Natural killer cell (primary cell): ENCODE measurements at regions not wholly inside any gene's neighbourhood (a gene's known extent, or its start where the extent isn't known, plus 50 kb on each side); places are given as distances from the start of the nearest gene placed in this dataset.

Source experiments
- ATAC-seq, 3 donors: fragments of 150-1000 bp in 2 of 3; fragments of 200-7000 bp in 1 of 3; cut with Tn5 transposase; 1 replicate in 1 of 3; 2 replicates in 2 of 3; pipeline ENCODE4 v1.10.0; 2021; ENCODE audit warnings: mild to moderate bottlenecking in 2 of 3, moderate library complexity in 2 of 3
- DNase-seq, 2 donors: peaks; one replicate each; pipeline versions ENCODE4 v3.0.0 to v3.0.0-alpha.2; 2013 to 2021; ENCODE audit warnings: mixed read lengths in 1 of 2
- H3K27ac ChIP-seq: one replicate; pipeline ENCODE4 v1.5.1; 2013; ENCODE audit warnings: mild to moderate bottlenecking, low read length
- H3K27me3 ChIP-seq: one replicate; pipeline ENCODE4 v1.6.1; 2013; ENCODE audit warnings: low read length; ENCODE audit not compliant: control insufficient read depth, insufficient read depth
- H3K36me3 ChIP-seq: one replicate; pipeline ENCODE4 v1.6.1; 2013; ENCODE audit warnings: low read length; ENCODE audit not compliant: control insufficient read depth, insufficient read depth
- H3K4me1 ChIP-seq: one replicate; pipeline ENCODE4 v1.6.1; 2013; ENCODE audit warnings: low read length; ENCODE audit not compliant: control insufficient read depth, insufficient read depth
- H3K4me3 ChIP-seq: one replicate; pipeline ENCODE4 v1.5.1; 2013; ENCODE audit warnings: low read length
- H3K9me3 ChIP-seq: one replicate; pipeline ENCODE4 v1.6.1; 2013; ENCODE audit warnings: low read length; ENCODE audit not compliant: control insufficient read depth, insufficient read depth
- H3K27ac Mint-ChIP-seq, 2 donors: one replicate each; pipeline ENCODE4 v1.8.0; 2022; ENCODE audit warnings: mild to moderate bottlenecking in 2 of 2, mixed read lengths in 2 of 2, moderate library complexity in 1 of 2
- H3K27me3 Mint-ChIP-seq, 2 donors: one replicate each; pipeline ENCODE4 v1.8.0; 2022; ENCODE audit warnings: low read depth in 2 of 2, mixed read lengths in 2 of 2
- H3K36me3 Mint-ChIP-seq: one replicate; pipeline ENCODE4 v1.8.0; 2022; ENCODE audit warnings: mixed read lengths
- H3K4me1 Mint-ChIP-seq, 2 donors: one replicate each; pipeline ENCODE4 v1.8.0; 2022; ENCODE audit warnings: mixed read lengths in 2 of 2
- H3K4me3 Mint-ChIP-seq: one replicate; pipeline ENCODE4 v1.8.0; 2022; ENCODE audit warnings: mild to moderate bottlenecking, moderate library complexity, mixed read lengths
- H3K9me3 Mint-ChIP-seq, 2 donors: one replicate each; pipeline ENCODE4 v1.8.0; 2022; ENCODE audit warnings: mixed read lengths in 2 of 2
- CTCF ChIP-seq: fragments of 200-600 bp; IDR thresholded peaks from one replicate; pipeline ENCODE4 v1.8.0; 2022; ENCODE audit warnings: antibody characterized with exemption
- WGBS: methylation state at CpG from one replicate; pipeline ENCODE4 v1.1.7; 2013; ENCODE audit warnings: missing lambda C conversion rate; ENCODE audit not compliant: insufficient coverage; 5-methylcytosine and 5-hydroxymethylcytosine counted together
- intact Hi-C: fragments of 100-400 bp; cut with micrococcal nuclease; formaldehyde crosslinking; loops from one replicate; pipeline ENCODE4 v1.14.2; 2022

DNA sequence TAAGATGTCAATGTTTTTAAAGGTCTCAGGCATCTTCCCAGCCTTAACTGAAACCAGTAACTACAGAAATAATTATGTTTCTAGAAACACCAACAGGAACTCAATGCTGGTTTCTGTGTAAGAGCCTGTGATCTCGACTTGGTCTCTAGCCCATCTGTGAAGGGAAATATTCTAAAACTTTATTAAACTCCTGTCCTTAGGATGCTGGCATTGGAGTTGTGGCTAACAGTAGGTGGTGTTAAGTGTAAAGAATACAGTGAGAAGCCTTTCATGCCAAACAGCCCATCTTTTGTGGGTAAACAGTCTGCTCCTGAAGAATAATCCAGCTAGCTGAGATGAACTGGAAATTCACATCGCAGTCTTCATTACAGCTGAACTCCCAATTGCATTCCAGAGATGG, 133.2 kb downstream of the ADAMTS15 start:
- Mint-ChIP-seq H3K27ac (no peak overlapping the region), H3K36me3 (no peaks in the 10 kb centered on the region), H3K27me3 (peaks cover 6 to 15% of the 10 kb centered on the region in 2 donors), H3K4me1 (no peaks in the 10 kb centered on the region), H3K4me3 (no peak overlapping the region), H3K9me3 (no peaks in the 10 kb centered on the region)
- intact Hi-C loops, result no loop called here
- no peaks in the 10 kb centered on the region for H3K27me3 ChIP-seq
- H3K9me3 ChIP-seq, result no peaks in the 10 kb centered on the region
- no peak overlapping the region for H3K4me3 ChIP-seq
- DNase-seq (no peak), ATAC-seq (no peak)
- no peaks in the 10 kb centered on the region for H3K4me1 ChIP-seq
- WGBS, result 80% methylated on average over 2 of the region's 2 CpGs
- no peak overlapping the region for H3K27ac ChIP-seq
- no peak for TF ChIP-seq CTCF
- no peaks in the 10 kb centered on the region for H3K36me3 ChIP-seq

DNA sequence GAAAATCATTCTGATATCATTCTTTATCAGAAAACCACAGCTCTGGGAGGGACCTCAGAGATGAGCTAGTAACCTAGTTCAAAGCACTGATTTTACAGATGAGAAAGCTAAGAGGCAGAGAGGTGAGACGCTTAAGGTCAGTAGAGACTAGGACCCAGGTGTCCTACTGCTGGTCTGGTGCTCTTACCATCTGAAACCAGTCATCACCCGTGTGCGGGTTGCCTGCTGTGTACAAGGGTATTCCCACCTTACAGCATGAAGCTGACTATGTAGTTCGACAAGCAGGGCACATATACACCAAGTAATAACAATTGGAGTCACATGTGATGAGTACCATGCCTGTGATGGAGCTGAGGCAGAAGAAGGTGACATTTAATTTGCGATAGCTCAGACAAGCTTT, 133.7 kb downstream of the ADAMTS15 start:
- no peak for ATAC-seq

GRCh38 chr11:130582981-130583380, 134.5 kb downstream of the ADAMTS15 start:
- no peak overlapping the region for H3K4me3 Mint-ChIP-seq
- WGBS, result 100% methylated on average over 1 of the region's 2 CpGs

More for the DNA sequence above, 133.7 kb downstream of the ADAMTS15 start:
- TF ChIP-seq CTCF, result no peak
- DNase-seq, result no peak
- Histone ChIP-seq H3K4me1 (no peaks in the 10 kb centered on the region), H3K4me3 (no peak overlapping the region), H3K27ac (no peak overlapping the region), H3K27me3 (no peaks in the 10 kb centered on the region), H3K36me3 (no peaks in the 10 kb centered on the region), H3K9me3 (no peaks in the 10 kb centered on the region)
- WGBS, result 84% methylated on average over 5 of the region's 5 CpGs
- no peak overlapping the region for H3K4me3 Mint-ChIP-seq
- peaks cover 6 to 15% of the 10 kb centered on the region in 2 donors for H3K27me3 Mint-ChIP-seq
- intact Hi-C loops, result no loop called here
- no peaks in the 10 kb centered on the region for H3K36me3 Mint-ChIP-seq
- no peaks in the 10 kb centered on the region for H3K9me3 Mint-ChIP-seq
- no peaks in the 10 kb centered on the region for H3K4me1 Mint-ChIP-seq
- no peak overlapping the region for H3K27ac Mint-ChIP-seq

More at GRCh38 chr11:130582981-130583380, 134.5 kb downstream of the ADAMTS15 start:
- intact Hi-C loops, result no loop called here
- Mint-ChIP-seq H3K36me3 (no peaks in the 10 kb centered on the region), H3K27me3 (peaks cover 6 to 15% of the 10 kb centered on the region in 2 donors), H3K9me3 (no peaks in the 10 kb centered on the region), H3K4me1 (no peaks in the 10 kb centered on the region), H3K27ac (no peak overlapping the region)
- H3K36me3 ChIP-seq, result no peaks in the 10 kb centered on the region
- DNase-seq (no peak), ATAC-seq (no peak)
- TF ChIP-seq CTCF, result no peak
- H3K4me3 ChIP-seq, result no peak overlapping the region
- H3K27me3 ChIP-seq, result no peaks in the 10 kb centered on the region
- no peaks in the 10 kb centered on the region for H3K4me1 ChIP-seq
- H3K9me3 ChIP-seq, result no peaks in the 10 kb centered on the region
- H3K27ac ChIP-seq, result no peak overlapping the region
